ENCODE measurements at regions not wholly inside any gene's neighbourhood (a gene's known extent, or its start where the extent isn't known, plus 50 kb on each side); places are given as distances from the start of the nearest gene placed in this dataset.
A peak's percentile ranks its signal among the peaks of the same experiment; 100 is the strongest.
"Not testable (repeated sequence)": the region's sequence is repeated elsewhere in the genome, so short reads cannot be mapped to it uniquely, and the experiment has no call there.

GRCh38 chr9:2243666-2244555, 228.8 kb downstream of the SMARCA2 start:
- no peak for DNase-seq

DNA sequence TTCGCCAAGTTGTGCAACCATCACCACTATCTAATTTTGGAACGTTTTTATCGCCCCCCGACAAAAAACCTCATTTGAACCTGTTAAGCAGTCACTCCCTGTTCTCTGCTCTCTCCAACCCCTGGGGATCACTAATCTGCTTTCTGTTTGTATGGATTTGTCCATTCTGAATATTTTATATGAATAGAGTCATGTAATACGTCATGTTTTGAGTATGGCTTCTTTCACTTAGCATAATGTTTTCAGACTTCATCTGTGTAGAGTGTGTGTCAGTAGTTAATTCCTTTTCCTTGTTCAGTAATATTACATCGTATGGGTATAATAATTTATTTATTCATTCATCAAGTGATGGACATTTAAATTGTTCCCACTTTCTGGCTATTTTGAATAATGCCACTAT, 232.2 kb downstream of the SMARCA2 start:
- no peak for DNase-seq

GRCh38 chr9:2248768-2249265, 233.7 kb downstream of the SMARCA2 start:
- DNase-seq = no peak

DNA sequence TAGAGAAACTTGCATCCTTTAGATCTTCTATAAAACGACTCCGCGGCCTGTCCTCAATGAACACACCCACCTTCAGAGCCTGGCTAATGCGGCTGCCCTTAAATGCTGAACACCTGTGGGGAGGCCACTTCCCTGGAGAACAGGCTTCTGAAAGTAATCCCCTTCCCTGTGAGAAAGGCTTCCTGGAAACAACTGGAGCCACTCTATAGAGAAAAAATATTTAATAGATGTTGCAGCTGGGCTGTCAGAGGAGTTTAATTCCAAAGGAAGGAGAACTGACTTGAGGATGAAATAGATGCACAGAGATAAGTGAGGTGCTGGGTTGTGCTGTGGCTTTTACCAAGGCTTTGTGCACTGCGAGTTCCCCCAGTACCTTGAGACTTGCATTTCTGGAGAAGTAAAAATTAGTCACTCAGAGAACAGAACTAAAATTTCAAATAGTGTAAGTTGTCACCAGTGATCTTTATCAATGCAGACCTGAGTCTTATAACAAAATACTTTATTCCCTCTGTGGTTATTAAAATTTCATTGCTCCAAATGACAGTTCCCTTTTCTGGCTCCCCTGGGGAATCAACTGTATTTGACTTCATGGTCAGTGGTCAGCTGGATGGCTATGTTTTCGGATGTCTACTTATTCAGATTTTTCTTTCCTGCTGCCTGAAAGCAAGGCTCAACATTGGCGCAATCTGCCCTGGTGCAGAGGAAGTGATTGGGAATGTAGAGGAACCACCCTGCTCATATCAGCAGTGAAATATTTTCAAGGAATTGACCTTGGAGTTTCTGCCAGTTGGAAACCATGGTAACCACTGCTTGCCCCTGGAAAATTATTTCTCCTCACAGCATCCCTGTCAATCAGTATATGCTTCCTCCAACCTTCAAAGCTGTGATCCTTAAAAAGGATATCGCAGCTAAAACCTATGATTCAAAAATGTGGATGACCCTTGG, 238.8 kb downstream of the SMARCA2 start:
- peak; percentile 25 for DNase-seq

DNA sequence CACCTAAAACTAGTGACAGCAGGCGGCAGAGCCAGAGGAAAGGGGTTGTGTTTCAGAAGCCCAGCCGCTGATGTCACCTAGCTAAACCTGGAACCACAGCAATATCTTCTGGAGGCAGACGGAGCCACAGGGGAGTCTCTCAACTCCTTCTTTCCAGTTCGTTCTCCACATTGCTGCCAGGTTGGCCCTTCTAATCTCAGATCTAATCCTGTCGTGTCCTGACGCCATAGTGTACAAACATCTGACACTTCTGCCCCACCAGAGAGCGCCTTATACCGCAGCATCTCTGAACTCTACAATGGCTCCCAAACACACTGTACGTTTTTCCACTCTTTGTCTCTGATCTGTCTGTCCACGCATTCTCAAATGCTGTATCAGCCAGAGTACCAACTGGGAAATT, 240.0 kb downstream of the SMARCA2 start:
- peak; percentile 61 for DNase-seq

- DNase-seq = peak; percentile 94
Observed at GRCh38 chr9:2257248-2257929, 242.2 kb downstream of the SMARCA2 start.

- no peak for DNase-seq
Observed at GRCh38 chr9:2260417-2261306, 245.5 kb downstream of the SMARCA2 start.

GRCh38 chr9:2261421-2262103, 246.4 kb downstream of the SMARCA2 start:
- DNase-seq = no peak

DNA sequence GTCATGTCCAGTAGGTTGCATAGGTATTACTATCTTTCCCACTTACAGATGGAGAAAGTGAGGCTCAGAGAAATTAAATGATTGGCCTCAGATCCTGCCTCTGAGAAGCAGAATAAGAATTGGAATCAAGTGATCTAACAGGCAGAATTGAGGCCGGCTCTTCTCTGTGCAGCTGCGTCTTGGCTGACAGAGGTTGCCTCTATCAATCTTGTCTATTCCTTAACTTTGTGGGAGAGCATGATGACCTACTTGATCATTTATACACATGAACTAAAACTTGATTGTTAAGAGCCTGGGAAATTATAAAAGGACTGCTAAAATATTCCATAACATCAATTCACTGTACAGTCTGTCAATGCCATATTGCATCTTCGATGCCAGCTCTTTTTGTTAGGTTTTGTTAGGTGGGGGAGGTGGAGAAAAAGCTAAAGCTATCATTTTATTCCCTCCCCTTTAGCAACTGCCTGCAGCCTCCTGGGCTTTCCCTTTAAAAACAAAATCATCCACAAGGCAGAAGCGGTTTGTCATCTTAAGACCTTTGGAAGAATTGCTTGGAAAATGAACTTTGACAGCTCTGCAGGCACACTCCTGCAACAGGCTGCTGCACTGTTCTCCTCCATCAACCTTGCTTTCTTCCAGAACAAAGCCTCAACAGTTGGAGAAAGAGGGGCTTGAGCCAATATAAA, 247.4 kb downstream of the SMARCA2 start:
- DNase-seq = no peak

GRCh38 chr9:2263111-2263510, 248.0 kb downstream of the SMARCA2 start:
- DNase-seq = no peak

DNA sequence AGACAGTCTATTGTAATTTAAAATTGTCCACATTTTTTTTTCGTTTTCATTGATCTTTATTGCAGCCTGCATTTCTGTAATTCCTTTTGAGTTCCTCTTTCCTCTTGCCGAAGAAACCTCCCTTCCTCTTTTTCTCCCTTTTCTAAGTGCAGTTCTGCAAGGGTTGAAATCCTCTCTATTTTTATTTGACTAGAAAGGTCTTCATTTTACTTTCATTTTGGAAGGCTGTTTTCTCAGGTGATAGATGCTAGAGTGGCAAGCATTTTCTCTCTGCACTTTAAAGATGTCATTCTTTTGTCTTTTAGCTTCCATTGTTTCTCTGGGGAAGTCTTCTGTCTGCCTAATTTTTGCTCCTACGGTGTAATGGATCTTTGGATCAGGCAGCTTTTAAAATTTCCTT, 248.5 kb downstream of the SMARCA2 start:
- no peak for DNase-seq

GRCh38 chr9:2264081-2264480, 248.9 kb downstream of the SMARCA2 start:
- DNase-seq = no peak

- no peak for DNase-seq
Observed at GRCh38 chr9:2267181-2267745, 252.1 kb downstream of the SMARCA2 start.

GRCh38 chr9:2269778-2270177, 254.6 kb downstream of the SMARCA2 start:
- no peak for DNase-seq

- no peak for DNase-seq
Observed at GRCh38 chr9:2270565-2270964, 255.4 kb downstream of the SMARCA2 start.

DNA sequence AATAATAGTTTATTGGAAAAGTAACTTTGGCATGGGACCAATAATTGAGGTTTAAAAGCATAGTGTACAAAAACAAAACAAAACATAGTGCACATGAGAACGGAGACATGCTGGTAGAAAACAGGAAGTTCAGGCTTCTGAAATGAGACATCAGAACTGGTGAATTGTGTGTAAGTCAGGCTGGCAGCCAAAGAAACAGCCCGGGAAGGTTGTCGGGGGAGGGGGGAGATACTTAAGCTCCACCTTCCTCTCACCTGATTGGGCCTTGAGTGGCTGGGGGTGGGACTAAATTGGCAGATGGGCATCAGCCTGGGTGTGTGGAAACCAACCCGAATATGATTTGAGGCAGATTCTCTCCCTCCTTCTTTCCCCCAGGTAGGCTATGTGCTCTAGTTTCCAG, 256.3 kb downstream of the SMARCA2 start:
- DNase-seq = no peak

- no peak for DNase-seq
Observed at GRCh38 chr9:2274762-2275161, 259.6 kb downstream of the SMARCA2 start.

- no peak for DNase-seq
Observed at GRCh38 chr9:2276296-2276695, 261.1 kb downstream of the SMARCA2 start.

DNA sequence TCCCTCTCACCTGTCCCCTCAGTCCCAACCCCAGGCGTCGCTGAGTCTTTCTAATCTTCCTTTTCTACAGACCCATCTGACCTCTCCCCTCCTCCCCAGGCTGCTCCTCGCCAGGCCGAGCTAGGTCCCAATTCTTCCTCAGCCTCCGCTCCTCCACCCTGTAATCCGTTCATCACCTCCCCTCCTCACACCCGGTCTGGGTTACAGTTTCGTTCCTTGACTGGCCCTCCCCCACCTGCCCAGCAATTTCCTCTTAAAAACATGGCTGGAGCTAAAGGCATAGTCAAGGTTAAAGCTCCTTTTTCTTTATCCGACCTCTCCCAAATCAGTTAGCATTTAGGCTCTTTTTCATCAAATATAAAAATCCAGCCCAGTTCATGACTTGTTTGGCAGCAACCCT, 262.0 kb downstream of the SMARCA2 start:
- DNase-seq = not testable (repeated sequence)

- DNase-seq = not testable (repeated sequence)
Observed at GRCh38 chr9:2277644-2278043, 262.5 kb downstream of the SMARCA2 start.

Data from NCI-H146 (cell line).